KMS-11 (cell line): ENCODE measurements at regions not wholly inside any gene's neighbourhood (a gene's known extent, or its start where the extent isn't known, plus 50 kb on each side); places are given as distances from the start of the nearest gene placed in this dataset.
"Not testable (repeated sequence)": the region's sequence is repeated elsewhere in the genome, so short reads cannot be mapped to it uniquely, and the experiment has no call there.

ENCODE experiments used
- H2AFZ ChIP-seq: fragments of 200-600 bp; sonication (generic); 2 replicates; pipeline ENCODE4 v1.6.1; 2016; ENCODE audit warnings: antibody characterized with exemption, mixed run types, low read depth
- H3K27ac ChIP-seq: fragments of 200-600 bp; sonication (generic); 2 replicates; pipeline ENCODE4 v1.6.1; 2016; ENCODE audit warnings: mild to moderate bottlenecking, mixed run types
- H3K27me3 ChIP-seq: fragments of 200-600 bp; sonication (generic); 2 replicates; pipeline ENCODE4 v1.6.1; 2017; ENCODE audit warnings: mild to moderate bottlenecking, low read depth, mixed run types, moderate library complexity; ENCODE audit not compliant: insufficient read depth
- H3K36me3 ChIP-seq: fragments of 200-600 bp; sonication (generic); 2 replicates; pipeline ENCODE4 v1.6.1; 2017; ENCODE audit warnings: mild to moderate bottlenecking, mixed run types; ENCODE audit not compliant: insufficient read depth
- H3K4me1 ChIP-seq: fragments of 200-600 bp; sonication (generic); 2 replicates; pipeline ENCODE4 v1.6.1; 2016; ENCODE audit warnings: mild to moderate bottlenecking, low read depth, mixed run types; ENCODE audit not compliant: poor library complexity, severe bottlenecking
- H3K4me2 ChIP-seq: fragments of 200-600 bp; sonication (generic); 2 replicates; pipeline ENCODE4 v1.7.0; 2016; ENCODE audit warnings: mild to moderate bottlenecking, mixed run types
- H3K4me3 ChIP-seq: fragments of 200-600 bp; sonication (generic); IDR thresholded peaks from 2 replicates; pipeline ENCODE4 v1.6.1; 2017; ENCODE audit warnings: low read depth, low read length, mixed read lengths; ENCODE audit not compliant: insufficient read depth
- H3K79me2 ChIP-seq: fragments of 200-600 bp; sonication (generic); 2 replicates; pipeline ENCODE4 v1.6.1; 2016; ENCODE audit warnings: low read depth, mixed run types; ENCODE audit not compliant: insufficient read depth
- H3K9ac ChIP-seq: fragments of 200-600 bp; sonication (generic); 2 replicates; pipeline ENCODE4 v1.6.1; 2016; ENCODE audit warnings: mild to moderate bottlenecking, mixed run types
- H4K20me1 ChIP-seq: fragments of 200-600 bp; sonication (generic); 2 replicates; pipeline ENCODE4 v1.6.1; 2016; ENCODE audit warnings: mild to moderate bottlenecking, mixed run types; ENCODE audit not compliant: insufficient read depth
- CTCF ChIP-seq: fragments of 200-600 bp; sonication (generic); conservative IDR thresholded peaks from 2 replicates; pipeline ENCODE4 v1.6.1; 2017; ENCODE audit warnings: low read depth, mild to moderate bottlenecking, antibody characterized with exemption, low read length, moderate library complexity, mixed read lengths

DNA sequence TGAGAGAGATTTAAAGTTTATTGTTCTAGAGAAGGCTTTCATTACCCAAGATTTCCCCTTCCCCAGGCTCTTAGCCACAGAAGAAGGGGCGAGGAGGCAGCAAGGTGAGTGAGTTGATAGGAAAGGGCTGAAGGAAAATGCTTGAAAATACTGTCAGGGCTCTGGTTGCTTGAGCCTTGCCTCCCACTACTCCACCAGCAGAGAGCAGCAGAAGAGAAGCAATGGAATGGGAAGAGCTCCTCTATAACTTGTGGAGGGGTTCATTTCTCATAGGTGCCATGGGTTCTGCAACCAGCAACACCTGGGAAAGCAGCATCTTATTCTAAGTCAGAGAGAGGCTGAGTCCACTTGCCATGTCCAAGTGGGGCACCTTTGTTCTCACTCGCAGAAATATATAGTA is 184.0 kb upstream of the CNTN6 start:
- Histone ChIP-seq H3K4me3 (no peak overlapping the region), H3K4me2 (no peak overlapping the region), H3K79me2 (no peaks in the 10 kb centered on the region), H3K4me1 (no peaks in the 10 kb centered on the region), H4K20me1 (no peaks in the 10 kb centered on the region), H3K27ac (no peak overlapping the region), H3K27me3 (no peaks in the 10 kb centered on the region), H2AFZ (no peak overlapping the region), H3K9ac (no peak overlapping the region), H3K36me3 (no peaks in the 10 kb centered on the region)
- TF ChIP-seq CTCF, result no peak

DNA sequence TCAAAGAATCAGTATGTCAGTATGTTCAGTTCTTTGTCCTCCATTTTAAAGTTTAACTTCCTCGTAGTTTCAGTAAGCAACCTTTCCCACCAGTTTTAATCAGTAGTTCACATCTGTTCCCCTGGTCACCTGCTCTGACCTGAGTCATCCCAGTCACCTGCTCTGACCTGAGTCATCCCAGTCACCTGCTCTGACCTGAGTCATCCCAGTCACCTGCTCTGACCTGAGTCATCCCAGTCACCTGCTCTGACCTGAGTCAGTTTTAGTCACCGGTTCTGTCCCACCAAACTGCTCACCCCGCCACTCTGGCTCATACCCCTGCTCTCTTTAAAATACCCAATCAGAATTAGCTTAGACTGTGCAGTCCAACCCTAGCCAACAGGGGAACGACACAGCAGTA is 180.1 kb upstream of the CNTN6 start:
- H3K4me3 ChIP-seq, H3K9ac ChIP-seq, H3K36me3 ChIP-seq, H3K4me2 ChIP-seq, H2AFZ ChIP-seq, H3K79me2 ChIP-seq, H4K20me1 ChIP-seq, H3K27me3 ChIP-seq, H3K27ac ChIP-seq, H3K4me1 ChIP-seq: not testable (repeated sequence)

- TF ChIP-seq CTCF, result no peak
- Histone ChIP-seq H3K36me3 (no peaks in the 10 kb centered on the region), H3K4me1 (no peaks in the 10 kb centered on the region)
Measured at GRCh38 chr3:923161-923910, 169.5 kb upstream of the CNTN6 start.

GRCh38 chr3:930866-931265 is 162.0 kb upstream of the CNTN6 start:
- Histone ChIP-seq H3K4me1 (no peaks in the 10 kb centered on the region), H4K20me1 (no peaks in the 10 kb centered on the region), H3K4me2 (no peak overlapping the region), H3K27ac (no peak overlapping the region), H3K9ac (no peak overlapping the region), H3K27me3 (no peaks in the 10 kb centered on the region), H2AFZ (no peak overlapping the region), H3K79me2 (no peaks in the 10 kb centered on the region), H3K36me3 (no peaks in the 10 kb centered on the region), H3K4me3 (no peak overlapping the region)
- no peak for TF ChIP-seq CTCF

More at GRCh38 chr3:923161-923910, 169.5 kb upstream of the CNTN6 start:
- Histone ChIP-seq H3K27ac (no peak overlapping the region), H3K9ac (no peak overlapping the region), H3K27me3 (no peaks in the 10 kb centered on the region), H4K20me1 (no peaks in the 10 kb centered on the region), H3K79me2 (no peaks in the 10 kb centered on the region), H3K4me3 (no peak overlapping the region), H3K4me2 (no peak overlapping the region), H2AFZ (no peak overlapping the region)

DNA sequence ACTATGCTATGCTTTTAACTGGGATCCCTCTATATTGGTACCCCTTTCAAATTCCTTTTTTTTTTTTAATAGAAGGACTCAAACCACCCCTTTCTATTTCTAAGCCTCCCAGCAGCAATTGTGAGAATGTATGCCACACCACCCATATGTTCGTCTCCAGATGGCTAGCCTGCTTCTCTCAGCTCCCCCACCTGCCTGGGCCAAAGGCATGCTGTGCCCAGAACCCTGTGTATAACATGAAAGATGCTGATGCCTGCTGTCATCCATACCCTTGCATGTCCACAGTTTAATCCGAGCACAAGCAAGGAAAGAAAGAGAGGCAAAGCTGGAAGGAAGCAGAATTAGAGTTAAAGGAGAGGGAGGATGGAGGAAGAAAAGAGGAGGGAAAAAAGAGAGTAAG is 159.5 kb upstream of the CNTN6 start:
- H3K36me3 ChIP-seq, result no peaks in the 10 kb centered on the region
- no peak overlapping the region for H3K4me2 ChIP-seq
- H3K4me3 ChIP-seq, result no peak overlapping the region
- H4K20me1 ChIP-seq, result no peaks in the 10 kb centered on the region
- no peak overlapping the region for H3K27ac ChIP-seq
- H2AFZ ChIP-seq, result no peak overlapping the region
- no peaks in the 10 kb centered on the region for H3K27me3 ChIP-seq
- H3K4me1 ChIP-seq, result no peaks in the 10 kb centered on the region
- no peak for TF ChIP-seq CTCF
- H3K79me2 ChIP-seq, result no peaks in the 10 kb centered on the region
- no peak overlapping the region for H3K9ac ChIP-seq
